A549 (cell line): ENCODE measurements at regions not wholly inside any gene's neighbourhood (a gene's known extent, or its start where the extent isn't known, plus 50 kb on each side); places are given as distances from the start of the nearest gene placed in this dataset.

Experiments used
- ATAC-seq, 2 experiments: fragments of 200-7000 bp in 1 of 2; fragments of >200 bp in 1 of 2; cut with Nextera tagmentation in 1 of 2; cut with Tn5 transposase in 1 of 2; 3 replicates each; pipeline versions ENCODE4 v1.8.0 to v1.9.1; 2018 to 2020; ENCODE audit warnings: mild to moderate bottlenecking in 1 of 2, moderate library complexity in 1 of 2
- CTCF ChIA-PET: fragments of 300-600 bp; sonication (Branson Sonifier 250); formaldehyde crosslinking; extraction: SDS; loops from one replicate; lab custom pipeline; 2021; ENCODE audit warnings: antibody characterized with exemption, inconsistent platforms; lab: Yijun Ruan, JAX
- POLR2A ChIA-PET: fragments of 350-600 bp; formaldehyde crosslinking; extraction: SDS; loops from one replicate; lab custom pipeline; 2021; ENCODE audit warnings: antibody characterized with exemption, inconsistent platforms; lab: Yijun Ruan, JAX
- DNase-seq, 2 experiments: peaks; one replicate each; pipeline versions ENCODE4 v3.0.0 to v3.0.0-alpha.2; 2011 to 2016; ENCODE audit warnings: low read depth in 1 of 2, low spot score in 1 of 2
- FAIRE-seq: peaks from 2 replicates; lab custom pipeline; 2011; peaks lifted over from hg19 to GRCh38; lab: Jason Lieb, UNC
- H3K27ac ChIP-seq, 2 experiments: fragments of >200 bp; sonication (Bioruptor Twin); formaldehyde crosslinking; 3 replicates each; pipeline ENCODE4 v1.5.1; 2016 to 2017
- H3K4me1 ChIP-seq: fragments of >200 bp; sonication (Bioruptor Twin); formaldehyde crosslinking; 3 replicates; pipeline ENCODE4 v1.6.1; 2016
- H3K4me2 ChIP-seq: fragments of >200 bp; sonication (Bioruptor Twin); formaldehyde crosslinking; 3 replicates; pipeline ENCODE4 v1.6.1; 2016
- H3K4me3 ChIP-seq: fragments of >200 bp; sonication (Bioruptor Twin); formaldehyde crosslinking; 3 replicates; pipeline ENCODE4 v1.5.1; 2016
- H3K9me3 ChIP-seq: fragments of >200 bp; sonication (Bioruptor Twin); formaldehyde crosslinking; 3 replicates; pipeline ENCODE4 v1.6.1; 2016
- BCL3 ChIP-seq: fragments of >200 bp; sonication (Bioruptor Twin); formaldehyde crosslinking; IDR thresholded peaks from 3 replicates; pipeline ENCODE4 v1.6.1; 2016
- BHLHE40 ChIP-seq: IDR thresholded peaks from 2 replicates; pipeline ENCODE4 v1.6.1; 2012; ENCODE audit warnings: low read depth, low read length, inconsistent platforms
- CBX8 ChIP-seq: fragments of 200-600 bp; sonication (generic); IDR thresholded peaks from 2 replicates; pipeline ENCODE4 v1.6.1; 2016
- CHD4 ChIP-seq: fragments of 200-600 bp; sonication (generic); IDR thresholded peaks from 2 replicates; pipeline ENCODE4 v1.6.1; 2016; ENCODE audit warnings: antibody characterized with exemption, mild to moderate bottlenecking, borderline replicate concordance
- EHF ChIP-seq: fragments of 250-450 bp; sonication (Bioruptor Pico); IDR thresholded peaks from 2 replicates; pipeline ENCODE4 v1.5.0; 2020; ENCODE audit warnings: mild to moderate bottlenecking
- EHMT2 ChIP-seq: fragments of 200-600 bp; sonication (generic); IDR thresholded peaks from 2 replicates; pipeline ENCODE4 v1.6.1; 2016; ENCODE audit warnings: antibody characterized with exemption, low read depth, mild to moderate bottlenecking, moderate library complexity
- ESRRA ChIP-seq: fragments of 150-350 bp; IDR thresholded peaks from 2 replicates; pipeline ENCODE4 v1.6.1; 2014; ENCODE audit warnings: mild to moderate bottlenecking, low read length, borderline replicate concordance
- FOSB ChIP-seq: fragments of 250-450 bp; sonication (Bioruptor Pico); IDR thresholded peaks from 2 replicates; pipeline ENCODE4 v1.5.0; 2020; ENCODE audit warnings: mild to moderate bottlenecking, moderate library complexity
- FOXS1 ChIP-seq: fragments of 250-450 bp; sonication (Bioruptor Pico); IDR thresholded peaks from 2 replicates; pipeline ENCODE4 v1.5.0; 2020; ENCODE audit warnings: mild to moderate bottlenecking, moderate library complexity
- HDAC2 ChIP-seq: fragments of 200-600 bp; sonication (generic); IDR thresholded peaks from 2 replicates; pipeline ENCODE4 v1.6.1; 2016
- HEYL ChIP-seq: fragments of 250-450 bp; sonication (Bioruptor Pico); IDR thresholded peaks from 2 replicates; pipeline ENCODE4 v1.8.0; 2021; ENCODE audit warnings: mild to moderate bottlenecking, moderate library complexity
- HOXA7 ChIP-seq: fragments of 250-450 bp; sonication (Bioruptor Pico); IDR thresholded peaks from 2 replicates; pipeline ENCODE4 v1.5.0; 2020; ENCODE audit warnings: mild to moderate bottlenecking, moderate library complexity
- JUN ChIP-seq, 2 experiments: fragments of >200 bp; sonication (Bioruptor Twin); formaldehyde crosslinking; IDR thresholded peaks; 2 replicates in 1 of 2; 3 replicates in 1 of 2; pipeline ENCODE4 v1.6.1; 2016 to 2017
- JUNB ChIP-seq: fragments of >200 bp; sonication (Bioruptor Twin); formaldehyde crosslinking; IDR thresholded peaks from 2 replicates; pipeline ENCODE4 v1.6.1; 2016
- KDM1A ChIP-seq: fragments of 200-600 bp; sonication (generic); IDR thresholded peaks from 2 replicates; pipeline ENCODE4 v1.6.1; 2016; ENCODE audit warnings: low read depth, mild to moderate bottlenecking
- KDM5A ChIP-seq: fragments of 200-600 bp; sonication (generic); IDR thresholded peaks from 2 replicates; pipeline ENCODE4 v1.6.1; 2016; ENCODE audit warnings: antibody characterized with exemption, mild to moderate bottlenecking
- MAZ ChIP-seq: fragments of 150-350 bp; IDR thresholded peaks from 2 replicates; pipeline ENCODE4 v1.6.1; 2014; ENCODE audit warnings: antibody characterized with exemption, low read depth, low read length, borderline replicate concordance
- NFE2L2 ChIP-seq: fragments of 150-350 bp; conservative IDR thresholded peaks from 2 replicates; pipeline ENCODE4 v1.6.1; 2014; ENCODE audit warnings: low read length
- NPAS2 ChIP-seq: fragments of 250-450 bp; sonication (Bioruptor Pico); IDR thresholded peaks from 2 replicates; pipeline ENCODE4 v1.8.0; 2022; ENCODE audit warnings: mild to moderate bottlenecking, moderate library complexity, borderline replicate concordance
- NR3C1 ChIP-seq: fragments of >200 bp; sonication (Bioruptor Twin); formaldehyde crosslinking; IDR thresholded peaks from 3 replicates; pipeline ENCODE4 v1.6.1; 2017
- POLR2A ChIP-seq: IDR thresholded peaks from 2 replicates; pipeline ENCODE4 v1.6.1; 2012; ENCODE audit warnings: mild to moderate bottlenecking, low read length
- POLR2AphosphoS2 ChIP-seq: conservative IDR thresholded peaks from 2 replicates; pipeline ENCODE4 v1.6.1; 2012; ENCODE audit warnings: low read length, improper control_type of control experiment, inconsistent platforms
- RFX5 ChIP-seq: fragments of 450-650 bp; IDR thresholded peaks from 2 replicates; pipeline ENCODE4 v1.7.1; 2014; ENCODE audit warnings: antibody characterized with exemption, mild to moderate bottlenecking, moderate library complexity
- RNF2 ChIP-seq: fragments of 200-600 bp; sonication (generic); IDR thresholded peaks from 2 replicates; pipeline ENCODE4 v1.6.1; 2016; ENCODE audit warnings: low read depth, mild to moderate bottlenecking, antibody characterized with exemption, moderate library complexity, borderline replicate concordance
- SMC3 ChIP-seq: fragments of >200 bp; sonication (Bioruptor Twin); formaldehyde crosslinking; IDR thresholded peaks from 3 replicates; pipeline ENCODE4 v1.6.1; 2018; ENCODE audit warnings: inconsistent platforms
- SREBF2 ChIP-seq: fragments of 450-650 bp; IDR thresholded peaks from 2 replicates; pipeline ENCODE4 v1.6.1; 2014; ENCODE audit warnings: mild to moderate bottlenecking, moderate library complexity
- ZC3H11A ChIP-seq: fragments of 450-650 bp; IDR thresholded peaks from 2 replicates; pipeline ENCODE4 v1.6.1; 2014; ENCODE audit warnings: antibody characterized with exemption, mild to moderate bottlenecking
- ZFP36 ChIP-seq: fragments of 450-650 bp; IDR thresholded peaks from 2 replicates; pipeline ENCODE4 v1.6.1; 2014; ENCODE audit warnings: borderline replicate concordance; ENCODE audit not compliant: partially characterized antibody
- ZSCAN20 ChIP-seq: fragments of 250-450 bp; sonication (Bioruptor Pico); IDR thresholded peaks from 2 replicates; pipeline ENCODE4 v1.8.0; 2022; ENCODE audit warnings: mild to moderate bottlenecking, moderate library complexity
- WGBS: methylation state at CpG from one replicate; pipeline ENCODE4 v1.1.6; 2017; ENCODE audit errors: missing lambda C conversion rate; 5-methylcytosine and 5-hydroxymethylcytosine counted together
- TF ChIP-seq, protein P1 (sequence below): fragments of >200 bp; sonication (Bioruptor Twin); formaldehyde crosslinking; IDR thresholded peaks from 3 replicates; pipeline ENCODE4 v1.5.1; 2016
- TF ChIP-seq, protein P2 (sequence below): fragments of 150-350 bp; IDR thresholded peaks from 2 replicates; pipeline ENCODE4 v1.6.1; 2014; ENCODE audit warnings: low read depth, mild to moderate bottlenecking, low read length
- TF ChIP-seq, protein P3 (sequence below): IDR thresholded peaks from 2 replicates; pipeline ENCODE4 v1.6.1; 2012; ENCODE audit warnings: low read depth, borderline replicate concordance

- FAIRE-seq: no peak
- no peak for TF ChIP-seq CHD4
- no peak for TF ChIP-seq BHLHE40
- TF ChIP-seq, protein P1, sequence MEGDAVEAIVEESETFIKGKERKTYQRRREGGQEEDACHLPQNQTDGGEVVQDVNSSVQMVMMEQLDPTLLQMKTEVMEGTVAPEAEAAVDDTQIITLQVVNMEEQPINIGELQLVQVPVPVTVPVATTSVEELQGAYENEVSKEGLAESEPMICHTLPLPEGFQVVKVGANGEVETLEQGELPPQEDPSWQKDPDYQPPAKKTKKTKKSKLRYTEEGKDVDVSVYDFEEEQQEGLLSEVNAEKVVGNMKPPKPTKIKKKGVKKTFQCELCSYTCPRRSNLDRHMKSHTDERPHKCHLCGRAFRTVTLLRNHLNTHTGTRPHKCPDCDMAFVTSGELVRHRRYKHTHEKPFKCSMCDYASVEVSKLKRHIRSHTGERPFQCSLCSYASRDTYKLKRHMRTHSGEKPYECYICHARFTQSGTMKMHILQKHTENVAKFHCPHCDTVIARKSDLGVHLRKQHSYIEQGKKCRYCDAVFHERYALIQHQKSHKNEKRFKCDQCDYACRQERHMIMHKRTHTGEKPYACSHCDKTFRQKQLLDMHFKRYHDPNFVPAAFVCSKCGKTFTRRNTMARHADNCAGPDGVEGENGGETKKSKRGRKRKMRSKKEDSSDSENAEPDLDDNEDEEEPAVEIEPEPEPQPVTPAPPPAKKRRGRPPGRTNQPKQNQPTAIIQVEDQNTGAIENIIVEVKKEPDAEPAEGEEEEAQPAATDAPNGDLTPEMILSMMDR: no peak
- TF ChIP-seq RNF2: no peak
- no peak for TF ChIP-seq HOXA7 (CRISPR knock-in tag)
- TF ChIP-seq KDM1A: no peak
- TF ChIP-seq EHF (CRISPR knock-in tag): no peak
- TF ChIP-seq ZSCAN20 (CRISPR knock-in tag): no peak
- TF ChIP-seq FOSB (CRISPR knock-in tag): no peak
- TF ChIP-seq JUN (IDR thresholded peaks at IDR 0.05): no peak
- TF ChIP-seq EHMT2: no peak
- no peak for TF ChIP-seq POLR2AphosphoS2
- no peak for TF ChIP-seq BCL3
- TF ChIP-seq CBX8: no peak
- TF ChIP-seq ESRRA: no peak
- no peak for TF ChIP-seq ZFP36
- no peak for TF ChIP-seq POLR2A
- no peak for TF ChIP-seq NR3C1
- TF ChIP-seq FOXS1 (CRISPR knock-in tag): no peak
- no peak for TF ChIP-seq ZC3H11A
- TF ChIP-seq, all 56 proteins: peak for 0
- WGBS: 42% methylated on average over 2 of the region's 10 CpGs
These were observed 229.6 kb upstream of the AJAP1 start for GRCh38 chr1:4424766-4425165.

GRCh38 chr1:4425892-4426291, 228.5 kb upstream of the AJAP1 start:
- WGBS: no CpG with 5 or more reads among the region's 11 CpGs
- ChIA-PET CTCF (no interaction called here), POLR2A (no interaction called here)
- DNase-seq: peak; percentile 6 to 31
- Histone ChIP-seq H3K4me3 (no peak overlapping the region), H3K4me1 (peaks cover 4% of the 10 kb centered on the region; the same call in 1 of the 3 replicates), H3K9me3 (no peaks in the 10 kb centered on the region), H3K4me2 (no peak overlapping the region), H3K27ac (no peak overlapping the region)
- no peak for FAIRE-seq
- ATAC-seq: peak in 1 of 2 experiments; percentile 40; a peak in 3 of 6 replicates
- TF ChIP-seq HDAC2 (no peak), POLR2AphosphoS2 (no peak), KDM1A (no peak), NFE2L2 (no peak), POLR2A (no peak), FOXS1 (CRISPR knock-in tag) (no peak), NPAS2 (CRISPR knock-in tag) (no peak), RFX5 (no peak), CBX8 (no peak), KDM5A (no peak), HOXA7 (CRISPR knock-in tag) (no peak), JUNB (no peak), CHD4 (no peak), HEYL (CRISPR knock-in tag) (no peak), NR3C1 (no peak), MAZ (no peak), SMC3 (no peak), SREBF2 (no peak)
- TF ChIP-seq, protein P2, sequence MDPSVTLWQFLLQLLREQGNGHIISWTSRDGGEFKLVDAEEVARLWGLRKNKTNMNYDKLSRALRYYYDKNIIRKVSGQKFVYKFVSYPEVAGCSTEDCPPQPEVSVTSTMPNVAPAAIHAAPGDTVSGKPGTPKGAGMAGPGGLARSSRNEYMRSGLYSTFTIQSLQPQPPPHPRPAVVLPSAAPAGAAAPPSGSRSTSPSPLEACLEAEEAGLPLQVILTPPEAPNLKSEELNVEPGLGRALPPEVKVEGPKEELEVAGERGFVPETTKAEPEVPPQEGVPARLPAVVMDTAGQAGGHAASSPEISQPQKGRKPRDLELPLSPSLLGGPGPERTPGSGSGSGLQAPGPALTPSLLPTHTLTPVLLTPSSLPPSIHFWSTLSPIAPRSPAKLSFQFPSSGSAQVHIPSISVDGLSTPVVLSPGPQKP: no peak
- TF ChIP-seq, protein P3, sequence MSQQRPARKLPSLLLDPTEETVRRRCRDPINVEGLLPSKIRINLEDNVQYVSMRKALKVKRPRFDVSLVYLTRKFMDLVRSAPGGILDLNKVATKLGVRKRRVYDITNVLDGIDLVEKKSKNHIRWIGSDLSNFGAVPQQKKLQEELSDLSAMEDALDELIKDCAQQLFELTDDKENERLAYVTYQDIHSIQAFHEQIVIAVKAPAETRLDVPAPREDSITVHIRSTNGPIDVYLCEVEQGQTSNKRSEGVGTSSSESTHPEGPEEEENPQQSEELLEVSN: no peak

More at GRCh38 chr1:4424766-4425165, 229.6 kb upstream of the AJAP1 start:
- ATAC-seq (no peak), DNase-seq (no peak)
- ChIA-PET CTCF (no interaction called here), POLR2A (no interaction called here)
- Histone ChIP-seq H3K27ac (no peak overlapping the region), H3K9me3 (no peaks in the 10 kb centered on the region), H3K4me2 (no peak overlapping the region), H3K4me1 (peaks cover 4% of the 10 kb centered on the region; the same call in 1 of the 3 replicates), H3K4me3 (no peak overlapping the region)
